ENCODE measurements at regions not wholly inside any gene's neighbourhood (a gene's known extent, or its start where the extent isn't known, plus 50 kb on each side); places are given as distances from the start of the nearest gene placed in this dataset.

DNA sequence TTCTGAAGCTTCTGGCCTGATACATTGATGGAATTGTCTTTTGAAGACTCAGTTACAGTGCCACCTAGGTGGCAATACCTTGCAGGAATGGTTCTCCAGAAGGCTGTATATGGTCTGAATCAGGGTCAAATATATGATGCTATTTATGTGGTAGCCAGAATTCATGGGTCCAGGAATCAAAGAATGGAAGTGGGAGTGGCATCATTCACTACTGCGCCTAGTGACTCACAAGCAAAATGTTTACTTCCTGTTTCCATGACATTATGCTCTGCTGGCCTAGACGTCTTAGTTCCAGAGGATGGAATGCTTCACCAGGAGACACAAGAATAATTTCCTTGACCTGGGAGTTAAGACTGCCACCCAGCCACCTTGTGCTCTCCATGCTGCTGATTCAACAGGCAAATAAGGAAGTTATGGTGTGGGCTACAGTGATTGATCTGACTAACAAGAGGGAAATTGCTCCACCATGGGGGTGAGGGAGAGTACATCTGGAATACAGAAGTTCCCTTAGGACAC lies 491.8 kb downstream of the ETS1 start:
- no peak for DNase-seq (ENCODE audit: low read depth in 2 of 2)

DNA sequence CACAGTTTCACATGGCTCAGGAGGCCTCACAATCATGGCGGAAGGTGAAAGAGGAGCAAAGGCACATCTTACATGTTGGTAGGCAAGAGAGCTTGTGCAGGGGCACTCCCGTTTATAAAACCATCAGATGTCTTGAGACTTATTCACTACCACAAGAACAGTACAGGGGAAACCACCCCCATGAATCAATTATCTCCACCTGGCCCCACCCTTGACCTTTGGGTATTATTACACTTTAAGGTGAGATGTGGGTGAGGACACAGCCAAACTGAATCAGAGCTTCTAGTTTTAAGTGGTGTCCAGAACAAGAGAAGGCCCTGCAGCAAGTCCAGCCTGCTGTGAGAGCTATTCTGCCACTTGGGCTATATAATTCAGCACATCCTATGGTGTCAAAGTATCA lies 493.7 kb downstream of the ETS1 start:
- DNase-seq (ENCODE audit: low read depth in 2 of 2), result no peak

DNA sequence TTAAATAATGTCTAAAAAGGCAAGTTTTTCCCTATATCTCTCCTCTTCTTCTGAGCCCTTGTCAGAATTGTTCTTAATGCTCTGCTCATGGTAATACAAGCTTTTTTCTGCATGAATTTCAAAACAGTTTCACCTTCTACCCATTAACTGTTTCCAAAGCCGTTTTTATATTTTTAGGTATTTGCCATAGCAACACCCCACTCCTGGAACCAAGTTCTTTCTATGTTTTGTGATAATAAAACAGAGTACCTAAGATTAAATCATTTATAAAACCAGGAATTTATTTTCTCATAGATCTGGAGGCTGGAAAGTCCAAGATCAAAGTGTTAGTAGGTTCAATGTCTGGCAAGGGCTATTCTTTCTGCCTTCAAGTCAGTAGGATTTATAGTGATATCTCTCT lies 497.4 kb downstream of the ETS1 start:
- no peak for DNase-seq (ENCODE audit: low read depth in 2 of 2)

DNA sequence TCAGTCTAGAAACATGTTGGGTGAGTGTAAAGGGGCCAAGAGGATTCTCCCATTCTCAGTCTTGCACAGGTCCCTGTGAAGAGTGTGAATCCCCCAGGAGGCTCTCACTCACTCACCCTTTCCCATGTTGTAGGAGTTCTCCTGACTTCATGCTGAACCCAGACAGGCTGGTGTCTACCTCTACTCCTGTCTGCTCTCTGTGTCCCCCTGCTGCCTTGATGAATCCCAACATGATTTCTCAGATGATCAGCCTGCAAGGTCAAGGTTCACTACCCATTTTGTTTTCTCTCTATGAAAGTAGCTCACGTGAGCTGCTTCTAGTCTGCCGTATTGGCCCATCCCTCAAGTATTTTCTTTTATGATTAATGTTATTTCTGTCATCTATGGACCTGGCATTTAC lies 500.6 kb downstream of the ETS1 start:
- no peak for DNase-seq (ENCODE audit: low read depth in 2 of 2)

DNA sequence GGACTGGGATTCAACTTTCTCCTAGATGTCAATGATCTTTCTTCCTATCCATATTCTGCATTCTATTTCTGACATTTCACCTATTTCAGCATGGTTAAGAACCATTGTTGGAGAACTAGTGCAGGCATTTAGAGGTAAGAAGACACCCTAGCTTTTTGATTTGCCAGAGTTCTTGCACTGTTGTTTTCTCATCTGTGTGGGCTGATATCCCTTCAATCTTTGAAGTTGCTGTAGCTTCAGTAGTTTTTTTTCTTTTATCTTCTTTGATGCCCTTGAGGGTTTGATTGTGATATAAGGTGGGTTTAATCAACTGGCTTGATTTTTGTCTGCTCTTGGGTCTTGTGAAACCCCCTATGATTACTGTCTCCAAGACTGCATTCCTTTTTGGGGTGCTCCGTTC lies 502.1 kb downstream of the ETS1 start:
- no peak for DNase-seq (ENCODE audit: low read depth in 2 of 2)

DNA sequence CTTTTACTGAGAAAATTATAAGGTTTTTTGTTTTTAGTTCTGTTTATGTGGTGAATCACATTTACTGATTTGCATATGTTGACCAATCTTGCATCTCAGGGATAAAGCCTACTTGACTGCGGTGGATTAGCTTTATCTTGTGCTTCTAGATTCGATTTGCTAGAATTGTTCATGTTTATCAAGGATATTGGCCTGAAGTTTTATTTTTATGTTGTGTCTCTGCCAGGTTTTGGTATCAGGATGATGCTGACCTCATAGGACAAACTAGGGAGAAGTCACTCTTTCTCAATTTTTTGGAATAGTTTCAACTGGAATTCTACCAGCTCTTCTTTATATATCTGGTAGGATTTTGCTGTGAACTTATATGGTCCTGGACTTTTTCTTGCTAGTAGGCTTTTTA lies 504.8 kb downstream of the ETS1 start:
- no peak for DNase-seq (ENCODE audit: low read depth in 2 of 2)

DNA sequence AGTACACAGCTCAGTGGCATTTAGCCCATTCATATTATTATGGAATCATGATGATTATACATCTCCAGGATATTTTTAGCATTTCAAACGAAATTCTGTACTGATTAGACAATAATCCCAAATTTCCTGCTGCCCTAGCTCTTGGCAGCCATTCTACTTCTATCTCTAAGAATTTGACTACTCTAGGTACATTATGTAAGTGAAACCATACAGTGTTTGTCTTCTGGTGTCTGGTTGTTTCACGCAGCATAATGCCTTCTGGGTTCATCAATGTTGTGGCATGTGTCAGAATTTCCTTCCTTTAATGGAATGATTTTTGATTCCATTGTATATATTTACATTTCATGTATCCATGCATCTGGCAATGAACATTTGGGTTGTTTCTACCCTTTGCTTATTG lies 517.7 kb downstream of the ETS1 start:
- DNase-seq (ENCODE audit: low read depth in 2 of 2), result no peak

DNA sequence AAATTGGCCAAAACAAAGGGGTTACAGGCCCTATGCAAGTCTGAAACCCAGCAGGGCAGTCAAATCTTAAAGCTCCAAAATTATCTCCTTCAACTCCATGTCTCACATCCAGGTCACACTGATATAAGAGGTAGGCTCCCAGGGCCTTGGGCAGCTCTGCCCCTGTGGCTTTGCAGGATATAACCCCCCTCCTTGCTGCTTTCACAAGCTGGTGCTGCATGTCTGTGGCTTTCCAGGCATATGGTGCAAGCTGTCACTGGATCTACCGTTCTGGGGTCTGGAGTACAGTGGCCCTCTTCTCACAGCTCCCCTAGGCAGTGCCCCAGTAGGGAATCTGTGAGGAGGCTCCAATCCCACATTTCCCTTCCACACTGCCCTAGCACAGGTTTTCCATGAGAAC lies 519.6 kb downstream of the ETS1 start:
- DNase-seq (ENCODE audit: low read depth in 2 of 2), result no peak

DNA sequence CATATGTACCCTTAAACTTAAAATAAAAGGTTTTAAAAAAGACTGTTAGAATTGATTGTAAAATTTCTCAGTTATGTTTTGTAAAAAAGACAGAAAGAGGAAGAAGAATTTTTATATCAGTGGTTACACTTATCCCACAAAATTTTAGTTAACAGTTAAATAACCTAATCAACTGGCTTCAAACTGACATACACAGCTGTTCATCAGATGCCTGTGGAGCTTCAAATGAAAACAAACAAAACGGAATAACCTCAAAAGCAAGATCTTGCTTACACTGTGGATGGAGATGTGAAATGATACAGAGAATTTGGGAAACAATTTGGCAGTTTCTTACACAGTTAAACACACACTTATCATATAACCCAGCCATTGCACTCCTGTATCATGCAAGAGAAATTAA lies 521.0 kb downstream of the ETS1 start:
- no peak for DNase-seq (ENCODE audit: low read depth in 2 of 2)

DNA sequence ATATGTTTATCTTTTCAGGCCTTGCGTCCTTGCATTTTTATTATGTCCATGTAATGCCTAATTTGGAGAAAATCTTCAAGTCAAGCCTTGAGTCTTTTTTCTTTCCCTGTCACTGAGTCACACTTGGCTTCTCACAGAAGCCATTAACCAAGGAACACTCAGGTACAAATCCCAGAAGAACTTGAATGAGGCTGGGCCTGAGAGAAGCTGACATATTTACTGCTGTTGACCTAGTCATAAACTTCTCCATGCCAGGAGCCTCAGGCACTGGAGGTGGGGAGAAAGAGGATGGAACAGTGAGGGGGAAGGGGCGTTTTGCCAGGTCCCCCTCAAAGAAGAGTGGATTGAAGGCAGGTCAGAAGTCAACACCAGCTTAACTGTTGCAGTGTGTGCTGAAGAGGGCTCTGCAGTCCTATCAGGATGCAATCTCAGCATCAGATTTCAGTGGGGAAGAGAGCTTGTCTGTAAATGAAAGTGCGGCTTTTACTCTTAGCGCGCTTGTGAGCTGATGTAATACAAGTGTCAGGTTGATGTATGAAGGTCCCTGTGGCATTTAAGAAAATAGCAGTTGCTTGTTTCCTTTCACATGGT lies 526.0 kb downstream of the ETS1 start:
- DNase-seq (ENCODE audit: low read depth in 2 of 2), result no peak

DNA sequence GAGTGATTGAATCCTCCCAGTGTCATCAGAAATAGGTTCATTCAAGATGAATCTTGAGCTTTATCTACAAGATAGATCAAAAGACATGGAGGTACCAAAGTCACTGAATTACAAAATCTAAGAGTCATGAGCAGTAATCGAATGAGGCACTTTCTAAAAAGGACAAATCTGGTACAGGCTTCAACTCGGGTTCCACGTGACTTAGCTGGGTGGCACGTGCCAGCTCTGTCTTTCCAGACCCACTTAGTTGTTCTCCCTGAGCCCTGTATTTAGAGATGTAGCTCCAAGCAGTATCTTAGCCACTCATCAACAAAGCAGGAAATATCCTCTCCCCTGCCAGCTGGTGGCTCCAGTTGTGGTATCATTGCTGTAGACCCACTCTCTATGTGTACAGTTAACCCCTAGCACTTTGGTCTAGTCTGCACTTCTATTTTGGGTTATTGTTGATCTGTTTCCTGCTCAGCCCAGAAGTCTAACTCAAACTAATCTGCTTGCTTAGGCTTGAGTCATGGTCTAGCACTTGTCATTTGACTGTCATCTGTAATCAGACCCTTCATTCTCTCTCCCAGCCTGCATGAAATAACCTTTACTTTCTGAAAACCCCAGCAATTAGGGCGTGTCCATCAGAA lies 528.7 kb downstream of the ETS1 start:
- no peak for DNase-seq (ENCODE audit: low read depth in 2 of 2)

DNA sequence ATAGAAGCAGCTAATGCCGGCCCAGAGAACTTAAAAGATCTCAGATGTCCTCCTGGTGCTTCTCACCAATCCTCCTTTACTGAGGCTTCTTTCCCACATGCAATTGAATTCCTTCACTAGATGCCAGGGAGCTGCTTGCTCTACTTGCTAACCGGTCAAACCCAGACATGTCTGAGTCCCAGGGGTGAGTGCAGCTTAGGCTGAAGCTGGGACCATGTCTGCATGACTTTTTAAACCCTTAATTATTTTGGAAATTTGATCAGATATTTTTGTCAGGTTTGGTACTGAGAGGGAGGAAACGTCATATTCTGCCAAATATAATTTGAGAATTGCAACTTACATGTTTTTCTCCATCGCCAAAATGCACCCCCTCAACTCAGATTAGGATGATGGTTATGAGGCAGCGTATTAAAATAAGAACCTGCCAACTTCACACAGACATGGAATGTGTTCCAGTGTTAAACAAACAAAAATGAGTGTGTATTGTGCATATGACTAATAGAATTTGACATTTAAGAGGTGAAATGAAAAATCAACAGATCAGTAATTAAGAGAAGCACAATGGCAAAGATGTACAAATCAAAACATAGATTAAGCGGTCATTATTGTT lies 529.5 kb downstream of the ETS1 start:
- DNase-seq (ENCODE audit: low read depth in 2 of 2), result no peak

DNA sequence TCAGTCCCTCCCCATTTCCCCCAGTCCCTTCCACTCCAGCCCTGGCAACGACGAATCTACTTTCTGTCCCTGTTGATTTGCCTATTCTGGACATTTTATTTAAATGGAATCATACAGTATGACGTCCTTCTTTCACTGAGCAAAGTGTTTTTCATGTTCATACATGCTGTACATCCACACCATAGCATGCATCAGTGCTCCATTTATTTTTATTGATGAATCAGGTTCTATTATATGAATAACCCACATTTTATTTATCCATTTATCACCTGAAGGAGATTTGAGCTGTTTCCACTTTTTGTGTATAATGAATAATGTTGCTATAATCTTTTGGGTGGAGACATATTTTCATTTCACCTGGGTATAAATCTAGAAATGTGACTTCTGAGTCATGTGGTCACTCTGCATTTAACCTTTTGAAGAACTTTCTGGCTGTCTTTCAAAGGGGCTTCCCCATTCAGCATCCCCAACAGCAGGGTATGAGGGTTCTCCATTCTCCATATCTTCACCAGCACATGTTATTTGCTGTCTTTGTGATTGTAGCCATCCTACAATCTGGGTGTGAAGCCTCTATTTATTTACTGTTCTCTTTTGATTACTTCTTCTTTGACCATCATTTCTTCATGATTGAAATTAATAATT lies 531.7 kb downstream of the ETS1 start:
- DNase-seq (ENCODE audit: low read depth in 2 of 2), result no peak

DNA sequence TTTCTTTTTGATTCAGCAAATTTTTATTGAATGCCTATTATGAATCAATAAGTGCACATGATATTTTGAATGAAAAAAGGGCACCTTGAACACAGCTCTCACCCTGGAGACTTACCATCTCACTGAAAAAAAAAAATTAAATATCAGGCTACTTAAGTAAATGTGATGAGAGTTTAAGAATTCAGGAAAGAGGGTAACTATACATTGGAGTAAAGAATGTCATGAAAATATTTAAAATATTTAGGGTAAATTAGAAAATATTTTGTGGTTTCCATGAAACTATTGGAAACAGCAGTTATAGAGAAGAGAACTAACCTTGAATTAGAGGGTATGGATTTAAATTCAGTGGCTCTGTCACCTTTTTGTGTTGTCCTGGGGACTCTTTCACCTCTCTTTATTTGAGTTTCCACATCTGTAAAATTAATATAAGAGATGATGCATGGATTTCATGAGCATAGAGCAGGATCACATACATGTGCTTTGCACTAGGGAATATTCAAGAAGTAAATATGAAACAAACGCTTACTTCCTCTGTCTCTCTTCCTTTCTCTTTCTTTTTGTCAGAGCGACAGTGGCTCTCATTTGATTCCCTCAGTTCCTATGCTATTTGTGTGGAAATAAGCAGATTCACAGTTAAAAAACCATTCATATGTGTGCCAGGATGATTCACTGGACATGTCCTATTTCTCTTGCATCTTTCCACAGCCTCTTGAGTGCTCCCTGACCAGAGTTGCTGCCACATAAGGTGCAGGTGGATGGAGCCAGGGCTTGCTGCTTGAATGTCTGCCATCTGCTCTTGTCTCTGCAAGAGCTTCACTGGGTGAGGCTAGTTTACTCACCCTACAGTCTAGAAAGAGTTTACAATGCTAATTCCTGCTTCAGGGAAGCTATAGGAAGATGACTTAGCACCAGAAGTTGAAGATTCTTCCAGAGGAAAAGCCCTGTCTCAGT lies 533.1 kb downstream of the ETS1 start:
- DNase-seq (ENCODE audit: low read depth in 2 of 2), result no peak

DNA sequence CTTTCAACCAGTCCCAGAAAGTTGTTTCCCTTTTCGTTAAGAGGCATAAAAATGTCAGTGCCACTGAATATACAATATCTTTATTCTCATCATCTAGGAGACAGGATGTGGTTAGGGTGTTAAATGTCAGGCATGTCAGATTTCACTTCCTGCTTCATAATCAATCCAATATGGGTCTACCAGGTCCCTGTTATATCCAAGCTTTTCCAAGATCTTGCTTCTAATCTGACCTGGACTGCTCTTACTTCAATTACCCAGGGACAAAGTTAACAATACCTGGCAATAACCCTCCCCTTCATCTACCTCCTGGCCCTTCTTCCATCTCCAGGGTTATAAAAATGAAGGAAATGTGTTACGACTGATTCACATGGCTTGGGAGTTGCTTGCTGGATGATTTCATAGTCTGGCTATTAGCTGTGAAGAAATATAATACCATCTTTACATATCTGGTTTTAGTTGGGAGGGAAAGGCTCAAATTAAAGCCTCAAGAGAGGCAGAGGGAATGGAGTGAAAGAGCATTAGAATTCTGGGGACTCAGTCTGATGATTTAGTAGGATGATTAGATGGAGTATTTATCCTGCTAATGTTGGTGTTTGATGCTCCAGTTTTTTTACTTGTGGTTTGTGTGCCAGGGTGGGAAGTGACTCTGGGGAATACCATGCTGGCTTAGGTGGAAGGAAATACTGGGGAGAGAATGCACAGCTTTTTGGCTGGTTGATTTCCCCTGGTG lies 534.3 kb downstream of the ETS1 start:
- no peak for DNase-seq (ENCODE audit: low read depth in 2 of 2)

DNA sequence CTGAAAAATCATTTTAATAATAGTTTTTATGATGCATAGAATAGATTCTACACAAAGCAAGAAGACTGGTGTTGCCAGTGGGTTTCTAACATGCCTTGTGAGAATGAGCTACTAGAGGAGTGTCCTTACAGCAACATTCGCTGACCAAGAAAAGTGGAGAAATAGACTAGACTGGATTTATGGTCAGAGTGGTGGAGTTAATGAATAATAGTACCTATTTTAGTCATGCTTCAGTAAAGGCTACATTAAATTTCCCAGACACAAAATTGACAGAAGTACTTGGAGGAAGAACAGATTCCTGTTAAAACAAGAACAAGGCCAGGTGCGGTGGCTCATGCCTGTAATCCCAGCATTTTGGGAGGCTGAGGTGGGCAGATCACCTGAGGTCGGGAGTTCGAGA lies 539.2 kb downstream of the ETS1 start:
- DNase-seq (ENCODE audit: low read depth in 2 of 2), result no peak

DNA sequence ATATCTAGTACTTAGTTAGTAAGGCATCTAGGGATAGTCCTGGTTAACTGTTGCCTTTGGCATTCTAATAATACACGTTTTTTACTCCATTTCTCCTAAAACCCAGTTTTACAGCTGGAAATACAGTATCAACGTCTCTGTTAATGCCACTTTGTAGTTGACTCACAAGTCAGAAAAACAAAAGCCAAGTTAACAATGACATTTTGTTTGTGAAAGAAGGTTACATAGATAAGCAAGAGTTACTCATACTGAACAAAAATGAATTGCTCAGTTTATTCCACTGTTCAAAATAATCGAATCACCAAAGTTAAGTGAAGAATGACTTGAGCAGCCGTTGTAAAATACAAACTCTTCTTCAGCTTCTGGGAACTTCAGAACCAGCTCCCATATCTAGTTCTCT lies 540.3 kb downstream of the ETS1 start:
- no peak for DNase-seq (ENCODE audit: low read depth in 2 of 2)

DNA sequence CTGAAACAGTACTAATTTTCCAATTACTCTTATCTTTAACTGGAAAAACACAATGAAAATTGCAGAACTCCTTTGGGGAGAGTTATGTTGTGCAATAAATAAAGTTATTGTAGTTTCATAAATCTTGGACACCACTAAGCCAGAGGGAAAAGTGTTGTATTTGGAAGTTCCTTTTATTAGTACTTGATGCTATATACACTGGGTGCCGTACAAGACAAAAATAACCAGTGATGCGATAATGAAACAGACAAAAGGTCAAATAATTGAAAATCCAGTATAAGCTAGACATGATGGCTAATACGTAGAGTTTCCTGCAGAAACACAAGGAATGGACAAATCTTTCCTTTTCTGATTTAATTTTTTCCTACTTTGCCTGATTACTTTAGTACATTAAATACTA lies 541.1 kb downstream of the ETS1 start:
- DNase-seq (ENCODE audit: low read depth in 2 of 2), result no peak

DNA sequence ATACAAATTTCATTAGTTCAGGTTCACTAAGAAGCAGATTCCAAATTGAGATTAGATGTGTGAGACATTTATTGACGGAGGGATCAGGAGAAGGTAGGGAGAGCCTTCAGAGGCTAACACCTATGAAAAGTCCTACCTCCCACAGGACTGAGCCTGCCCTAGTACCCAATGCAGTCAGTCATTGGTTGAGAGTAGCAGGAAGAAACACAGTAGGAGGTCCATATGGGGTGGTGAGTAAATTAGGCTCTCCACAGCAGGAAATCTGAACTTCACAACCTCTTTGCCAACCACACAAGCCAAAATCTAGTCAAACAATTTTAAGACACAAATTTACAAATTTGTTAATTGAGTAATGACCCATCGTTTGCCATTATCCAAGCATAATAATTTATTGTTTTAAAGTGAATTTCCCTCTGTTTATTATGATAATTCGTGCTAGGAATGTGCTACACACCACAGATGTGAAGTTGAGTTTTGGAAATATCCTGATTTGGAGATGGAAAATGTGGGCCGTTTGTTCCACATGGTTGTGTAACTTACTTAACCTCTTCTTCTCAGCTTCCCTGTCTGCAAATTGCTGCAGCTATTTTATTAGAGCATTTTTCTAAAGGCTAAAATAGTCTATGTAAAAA lies 542.1 kb downstream of the ETS1 start:
- no peak for DNase-seq (ENCODE audit: low read depth in 2 of 2)

DNA sequence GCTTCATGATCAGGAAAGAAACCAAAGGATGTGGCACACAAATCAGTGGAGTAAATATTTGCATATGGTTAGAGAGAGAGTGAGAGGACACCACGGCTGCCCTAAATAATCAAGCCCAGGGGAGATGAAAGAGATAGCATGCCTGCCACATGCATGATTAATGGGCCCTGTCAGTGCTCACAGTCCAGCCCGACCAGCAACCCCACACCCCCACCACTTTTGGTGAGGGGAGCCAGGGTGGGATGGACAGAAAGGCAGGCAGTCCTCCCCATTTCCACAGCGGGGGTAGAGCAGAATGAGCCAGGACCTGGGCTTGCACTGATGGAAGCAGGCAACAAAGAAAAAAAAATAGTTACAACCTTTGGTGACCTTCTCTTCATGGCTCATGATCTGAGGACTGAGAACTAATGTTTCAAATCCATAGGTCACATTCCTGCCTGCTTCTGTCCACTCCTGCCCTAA lies 545.0 kb downstream of the ETS1 start:
- no peak for DNase-seq (ENCODE audit: low read depth in 2 of 2)

DNA sequence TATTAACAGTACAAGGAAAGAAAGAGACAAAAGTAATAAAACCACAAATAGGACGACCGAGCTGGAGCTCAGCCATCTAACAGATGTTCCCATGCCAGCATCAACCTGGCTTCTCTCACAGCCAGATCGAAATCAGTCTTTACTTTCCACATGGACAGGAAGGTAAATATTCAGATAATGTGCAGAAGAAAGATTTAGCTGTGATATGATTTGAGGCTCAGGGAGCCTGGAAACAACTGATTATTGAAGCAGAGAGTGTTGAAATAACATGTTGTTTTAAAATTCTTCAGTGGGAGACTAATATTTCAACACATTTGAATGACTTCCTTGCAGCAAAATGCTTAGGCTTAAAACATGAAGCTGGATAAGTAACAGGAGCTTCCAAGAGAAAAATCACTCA lies 546.8 kb downstream of the ETS1 start:
- no peak for DNase-seq (ENCODE audit: low read depth in 2 of 2)
